Middle frontal gyrus (tissue), 1 donor: ENCODE measurements at regions not wholly inside any gene's neighbourhood (a gene's known extent, or its start where the extent isn't known, plus 50 kb on each side); places are given as distances from the start of the nearest gene placed in this dataset.
"Not testable (repeated sequence)": the region's sequence is repeated elsewhere in the genome, so short reads cannot be mapped to it uniquely, and the experiment has no call there.

Experiments used
- DNase-seq: peaks from one replicate; pipeline ENCODE4 v3.0.0-alpha.2; 2015; ENCODE audit warnings: low spot score; ENCODE audit errors: extremely low spot score

DNA sequence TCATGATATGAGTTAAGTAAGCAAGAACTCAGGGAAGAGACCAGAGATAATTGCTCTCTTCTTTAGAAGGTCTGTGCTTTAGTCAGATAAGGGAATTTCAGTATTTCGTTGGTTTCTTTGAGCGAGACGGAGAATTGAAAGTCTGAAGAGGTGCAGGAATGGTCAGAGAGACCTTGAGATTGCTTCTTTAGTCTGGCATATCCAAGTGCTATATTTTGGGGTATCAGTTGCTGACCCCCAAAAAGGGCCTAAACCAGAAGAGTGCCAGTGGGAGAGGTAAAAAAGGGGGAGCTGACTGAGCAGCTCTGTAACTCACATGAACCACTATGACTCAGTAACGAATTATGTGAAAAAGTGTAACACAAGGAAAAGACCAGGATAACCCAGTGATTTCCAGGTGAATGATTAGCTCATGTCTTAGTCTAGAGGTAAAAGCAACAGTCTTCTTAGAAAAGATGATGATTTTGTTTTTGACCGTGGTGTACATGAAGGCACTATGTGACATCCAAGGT is 932.9 kb downstream of the TDRD15 start:
- no peak for DNase-seq

DNA sequence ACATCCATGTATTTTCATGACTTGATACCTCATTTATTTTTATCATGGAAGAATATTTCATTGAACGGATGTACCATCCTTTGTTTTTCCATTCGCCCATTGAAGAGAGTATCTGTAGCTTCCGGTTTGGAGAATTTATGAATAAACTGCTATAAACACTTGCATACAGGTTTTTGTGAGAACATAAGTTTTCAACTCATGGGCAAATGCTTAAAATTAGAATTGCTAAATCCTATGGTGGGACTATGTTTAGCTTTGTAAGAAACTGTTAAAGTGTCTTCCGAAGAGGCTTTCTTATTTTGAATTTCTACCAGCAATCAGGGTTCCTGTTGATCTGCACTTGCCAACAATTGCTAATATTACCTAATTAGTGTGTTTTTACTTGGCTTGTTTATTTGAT is 938.9 kb downstream of the TDRD15 start:
- DNase-seq = no peak

DNA sequence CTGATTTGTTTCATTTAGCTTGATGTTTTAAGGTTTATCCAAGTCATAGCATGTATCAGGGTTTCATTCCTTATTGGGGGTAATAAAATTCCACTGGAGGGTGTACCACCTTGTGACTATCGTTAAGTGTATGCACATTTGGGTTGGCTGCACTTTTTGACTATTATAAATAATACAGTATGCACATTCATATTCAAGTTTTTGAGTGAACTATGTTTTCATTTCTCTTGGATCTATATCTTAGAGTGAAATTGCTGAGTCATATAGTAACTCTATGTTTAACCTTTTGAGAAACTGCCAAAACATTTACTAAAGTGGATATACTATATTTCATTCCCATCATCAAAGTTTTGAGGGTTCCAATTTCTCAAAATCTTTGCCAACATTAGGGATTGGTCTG is 952.7 kb downstream of the TDRD15 start:
- DNase-seq = no peak

DNA sequence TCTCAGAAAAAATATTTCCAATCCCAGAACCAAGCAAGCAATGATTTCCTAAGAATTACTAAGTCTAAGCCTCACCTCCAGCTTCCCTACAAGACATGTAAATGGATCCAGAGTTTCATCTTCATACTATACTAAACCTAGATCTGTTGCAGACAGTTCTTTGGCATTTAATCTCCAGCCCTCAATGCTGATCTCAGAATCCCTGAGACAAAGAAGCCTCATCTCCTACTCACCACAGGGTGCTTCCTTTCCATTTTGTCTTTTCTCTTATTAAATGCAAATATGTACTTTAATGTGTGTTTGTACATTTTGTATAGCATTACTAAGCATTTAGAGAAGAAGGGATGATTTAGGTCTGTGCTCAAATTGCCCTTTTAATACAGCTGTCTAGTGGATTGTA is 954.9 kb downstream of the TDRD15 start:
- no peak for DNase-seq

DNA sequence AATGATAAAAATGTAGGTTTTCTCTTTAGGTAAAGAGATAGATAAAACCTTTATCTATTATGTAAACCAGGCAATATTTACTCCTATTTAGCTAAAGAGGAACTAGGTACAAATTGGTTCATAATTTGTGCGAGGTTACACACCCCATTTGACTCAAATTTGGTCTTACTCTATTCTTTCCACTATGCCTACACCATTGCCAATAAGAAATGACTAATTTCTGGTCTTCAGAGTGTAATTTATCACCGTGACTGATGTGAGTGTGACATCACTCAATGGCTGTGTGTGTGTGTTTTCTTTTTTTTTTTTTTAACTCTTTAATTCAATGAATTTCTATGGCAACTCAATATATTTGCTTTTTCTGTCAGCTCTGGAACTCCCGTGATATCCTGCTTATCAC is 955.8 kb downstream of the TDRD15 start:
- no peak for DNase-seq

DNA sequence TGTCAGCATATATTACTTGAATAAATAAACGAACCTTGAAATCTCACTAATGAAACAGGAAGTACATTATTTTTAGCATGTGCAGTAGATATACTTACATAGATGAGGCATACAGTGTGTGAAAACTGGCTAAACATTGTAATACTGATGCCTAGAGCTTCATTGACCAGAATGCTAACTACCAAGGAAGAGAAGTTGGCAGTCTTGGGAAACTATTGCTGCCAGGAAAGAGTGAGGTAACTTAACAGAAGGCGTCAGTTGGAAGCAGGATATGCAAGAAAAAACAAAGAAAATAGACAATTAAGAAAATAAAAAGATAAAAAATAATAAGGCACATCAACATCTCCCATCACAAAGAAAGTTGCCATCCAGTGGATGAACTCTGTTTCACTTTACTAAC is 963.0 kb downstream of the TDRD15 start:
- no peak for DNase-seq

DNA sequence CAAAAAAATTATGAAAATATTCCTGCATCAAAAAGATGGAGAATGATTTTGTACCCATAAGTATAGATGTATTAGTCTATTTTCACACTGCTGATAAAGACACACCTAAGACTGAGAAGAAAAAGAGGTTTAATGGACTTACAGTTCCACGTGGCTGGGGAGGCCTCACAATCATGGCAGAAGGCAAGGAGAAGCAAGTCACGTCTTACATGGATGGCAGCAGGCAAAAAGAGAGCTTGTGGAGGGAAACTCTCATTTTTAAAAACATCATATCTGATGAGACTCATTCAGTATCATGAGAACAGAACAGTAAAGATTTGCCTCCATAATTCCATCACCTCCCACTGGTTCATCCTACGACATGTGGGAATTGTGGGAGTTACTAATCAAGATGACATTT is 979.8 kb downstream of the TDRD15 start:
- not testable (repeated sequence) for DNase-seq

DNA sequence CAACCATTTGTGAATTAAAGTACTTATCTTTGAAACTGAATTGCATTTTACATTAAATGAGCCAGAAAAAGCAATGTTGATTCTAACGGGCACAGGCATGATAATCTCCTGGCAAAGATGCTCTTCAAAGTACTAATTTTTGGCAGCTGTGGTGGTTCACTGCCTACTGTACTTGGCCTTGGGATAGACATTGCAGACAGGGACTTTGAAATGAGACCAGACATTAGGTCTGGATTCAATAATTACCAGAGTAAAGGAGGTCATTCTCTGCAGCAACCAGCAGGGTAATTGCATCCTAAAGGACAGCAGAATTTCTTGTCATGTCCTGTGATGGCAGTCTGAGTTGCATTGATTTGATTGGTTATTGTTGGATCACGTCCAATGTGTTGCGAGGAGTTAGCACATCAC is 986.5 kb downstream of the TDRD15 start:
- DNase-seq = no peak

DNA sequence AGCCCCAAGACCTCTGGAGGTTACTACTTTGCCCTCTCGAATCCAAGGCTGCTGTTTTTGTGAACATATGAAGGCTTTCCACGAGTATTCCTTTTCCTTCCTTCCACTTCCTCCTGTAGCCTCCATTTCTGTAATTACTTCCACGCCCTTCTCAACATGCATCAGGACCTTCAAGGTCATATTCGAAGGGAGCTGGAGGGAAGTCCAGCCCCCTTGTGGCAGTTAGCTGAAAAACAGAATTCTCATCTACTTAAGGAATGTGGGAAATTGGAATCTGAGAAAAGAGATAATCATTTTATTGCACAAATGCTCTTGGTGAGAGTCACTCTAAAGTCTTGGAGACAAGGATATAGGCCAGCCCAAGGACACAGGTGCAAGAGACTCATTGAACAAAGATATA is 1000.2 kb downstream of the TDRD15 start:
- no peak for DNase-seq

DNA sequence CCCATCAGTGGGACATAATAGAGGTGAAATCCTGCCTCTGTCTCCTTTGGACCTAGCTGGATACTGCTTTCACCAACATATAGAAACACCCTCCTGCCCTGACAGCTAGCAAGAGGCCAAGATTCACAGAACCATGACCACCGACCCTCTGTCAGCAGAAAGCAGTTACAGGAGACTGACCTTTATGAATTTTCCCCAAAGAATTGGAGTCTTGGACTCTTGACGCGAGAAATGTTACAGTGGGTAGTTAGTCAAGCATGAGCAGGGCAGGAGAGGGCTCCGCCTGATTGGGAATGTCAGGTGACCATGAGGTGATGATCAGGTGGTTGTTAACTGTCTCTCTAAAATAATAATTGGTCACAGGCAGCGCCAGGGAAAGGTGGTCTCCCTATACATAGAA is 1002.3 kb downstream of the TDRD15 start:
- no peak for DNase-seq

DNA sequence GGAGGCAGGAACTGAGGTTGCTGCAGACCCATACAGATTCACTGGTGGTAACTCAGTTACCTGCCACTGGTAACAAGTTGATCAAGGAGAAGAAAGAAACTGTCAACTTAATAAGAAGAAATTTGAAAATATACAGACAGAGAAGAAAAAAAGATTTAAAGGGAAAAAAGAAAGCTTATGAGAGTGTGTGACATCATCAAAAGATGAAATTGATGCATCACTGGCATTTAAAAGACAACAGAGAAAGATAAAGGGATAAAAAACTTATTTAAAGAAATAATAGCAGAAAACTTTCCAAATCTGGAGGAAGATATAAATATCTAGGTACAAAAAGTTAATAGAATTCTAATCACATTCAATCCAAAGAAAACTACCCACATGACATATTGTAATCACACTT is 1003.2 kb downstream of the TDRD15 start:
- no peak for DNase-seq

DNA sequence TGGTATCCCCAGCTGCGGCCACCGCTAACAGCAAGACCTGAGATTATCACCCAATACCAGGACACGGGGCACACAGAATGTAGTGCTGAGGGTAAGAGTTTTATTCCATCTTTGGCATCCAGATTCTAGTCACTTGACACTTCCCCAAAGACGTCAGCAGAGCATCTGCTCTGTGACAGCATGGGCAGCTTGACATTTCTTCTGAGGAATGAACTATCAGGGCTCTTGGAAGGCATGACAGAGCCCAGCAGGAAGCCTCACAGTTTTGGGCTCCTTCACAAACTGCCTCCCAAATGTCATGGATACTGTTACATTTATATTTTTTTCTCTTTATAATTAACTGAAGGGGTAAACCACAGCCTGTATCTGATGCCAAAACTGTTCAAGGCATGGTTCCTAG is 1010.7 kb downstream of the TDRD15 start:
- no peak for DNase-seq

DNA sequence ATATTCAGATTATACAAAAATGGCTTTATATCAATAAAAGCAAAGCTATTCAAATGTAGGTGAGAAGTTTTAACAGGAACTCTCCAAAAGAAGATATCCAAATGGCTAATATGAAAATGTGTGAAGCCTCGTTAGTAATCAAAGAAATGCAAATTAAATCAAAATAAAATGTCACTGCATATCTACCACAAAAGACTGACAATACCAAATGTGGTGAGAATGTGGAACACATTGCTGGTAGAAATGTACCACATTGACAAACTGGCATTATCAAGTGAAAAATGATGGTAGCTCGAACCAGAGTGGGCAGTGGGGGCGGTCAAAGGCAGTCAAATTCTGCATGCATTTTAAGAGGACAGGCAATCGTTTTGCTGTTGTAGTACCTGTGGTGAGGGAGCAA is 1012.7 kb downstream of the TDRD15 start:
- no peak for DNase-seq

DNA sequence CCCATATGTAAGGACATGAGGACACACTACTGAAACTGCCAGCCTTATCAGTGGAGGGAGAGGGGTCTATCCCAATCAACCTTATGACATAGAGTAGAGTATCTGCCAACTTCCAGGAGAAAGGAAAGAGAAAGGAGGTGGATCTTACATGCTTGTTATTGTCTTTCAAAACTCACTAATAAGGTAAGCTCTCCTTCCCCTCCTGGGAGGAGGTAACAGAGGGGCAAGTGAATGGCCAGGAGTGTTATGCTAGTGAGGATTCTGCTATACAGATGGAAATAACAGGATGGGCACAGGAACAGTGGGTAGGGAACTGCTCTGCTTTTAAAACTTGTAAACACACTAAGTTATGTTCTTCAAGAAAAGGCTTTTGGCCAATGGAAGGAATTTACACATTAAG is 1020.1 kb downstream of the TDRD15 start:
- no peak for DNase-seq

DNA sequence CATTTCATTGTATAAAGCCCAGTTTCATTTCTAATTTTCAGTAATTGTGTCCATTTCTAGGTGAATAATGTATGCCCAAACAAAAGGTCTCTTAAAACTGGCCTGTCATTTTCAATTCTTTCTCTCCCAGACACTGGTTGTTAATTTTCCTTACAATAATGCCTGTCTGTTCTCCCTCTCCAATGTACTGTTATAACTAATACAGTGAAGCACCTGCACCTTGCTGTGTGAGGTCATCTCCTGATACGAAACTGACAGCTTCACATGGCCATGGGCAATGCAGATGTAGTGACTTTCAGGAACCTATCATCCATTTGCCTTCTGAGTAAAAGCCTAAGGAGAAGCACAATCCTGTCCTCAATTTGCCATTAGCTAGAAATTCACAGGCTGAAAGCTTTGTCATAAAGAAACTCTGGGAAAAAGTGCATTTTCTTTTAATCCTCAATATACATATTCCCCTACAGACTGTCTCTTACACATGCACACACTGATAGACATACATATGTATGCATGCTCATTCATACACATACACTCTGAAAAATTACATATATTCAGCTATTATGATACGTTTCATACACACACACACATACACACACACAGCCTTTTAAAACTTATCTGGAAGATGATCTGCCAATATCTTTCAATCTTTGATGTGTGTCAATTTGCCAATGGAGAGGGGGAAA is 1030.3 kb downstream of the TDRD15 start:
- no peak for DNase-seq

DNA sequence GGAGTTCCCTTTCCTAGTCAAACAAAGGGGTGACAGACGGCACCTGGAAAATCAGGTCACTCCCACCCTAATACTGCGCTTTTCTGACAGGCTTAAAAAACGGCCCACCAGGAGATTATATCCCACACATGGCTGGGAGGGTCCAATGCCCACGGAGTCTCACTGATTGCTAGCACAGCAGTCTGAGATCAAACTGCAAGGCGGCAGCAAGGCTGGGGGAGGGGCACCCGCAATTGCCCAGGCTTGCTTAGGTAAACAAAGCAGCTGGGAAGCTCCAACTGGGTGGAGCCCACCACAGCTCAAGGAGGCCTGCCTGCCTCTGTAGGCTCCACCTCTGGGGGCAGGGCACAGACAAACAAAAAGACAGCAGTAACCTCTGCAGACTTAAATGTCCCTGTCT is 1032.9 kb downstream of the TDRD15 start:
- not testable (repeated sequence) for DNase-seq

DNA sequence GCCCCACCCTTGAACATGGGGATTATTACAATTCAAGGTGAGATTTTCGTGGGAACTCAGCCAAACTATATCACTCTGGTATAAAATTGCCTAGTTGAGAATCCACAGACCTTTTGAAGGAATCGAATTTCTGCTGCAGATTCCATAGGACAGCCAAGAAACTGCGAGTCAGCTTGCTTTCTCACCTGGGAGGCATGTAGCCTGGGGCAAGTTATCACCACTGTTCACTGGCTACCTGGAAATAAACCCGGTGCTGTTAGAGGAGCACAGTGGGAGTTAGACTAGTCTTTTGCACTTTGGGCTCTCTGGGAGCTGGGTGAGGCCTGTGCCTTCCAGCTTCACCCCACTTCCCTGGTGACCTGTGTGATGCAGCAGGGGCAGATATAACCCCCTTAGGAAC is 1043.5 kb downstream of the TDRD15 start:
- DNase-seq = no peak

DNA sequence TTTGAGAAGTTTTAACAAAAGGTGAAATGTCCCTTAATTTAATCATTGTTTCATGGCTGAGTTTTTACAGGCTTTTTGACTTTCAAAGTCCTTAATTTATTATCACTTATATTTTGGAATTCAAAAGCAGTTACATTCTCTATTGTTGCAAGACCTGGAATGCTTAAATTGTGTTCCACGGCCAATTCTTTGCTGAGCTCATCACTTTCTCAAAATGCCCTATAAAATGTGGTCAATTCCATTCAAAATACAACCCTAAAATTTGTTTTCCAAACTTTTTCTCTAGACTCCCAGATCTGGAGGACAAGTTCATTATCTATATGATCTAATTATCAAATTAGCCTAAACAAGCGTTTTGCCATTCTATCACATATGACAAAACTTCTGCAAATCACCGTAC is 1051.2 kb downstream of the TDRD15 start:
- no peak for DNase-seq

DNA sequence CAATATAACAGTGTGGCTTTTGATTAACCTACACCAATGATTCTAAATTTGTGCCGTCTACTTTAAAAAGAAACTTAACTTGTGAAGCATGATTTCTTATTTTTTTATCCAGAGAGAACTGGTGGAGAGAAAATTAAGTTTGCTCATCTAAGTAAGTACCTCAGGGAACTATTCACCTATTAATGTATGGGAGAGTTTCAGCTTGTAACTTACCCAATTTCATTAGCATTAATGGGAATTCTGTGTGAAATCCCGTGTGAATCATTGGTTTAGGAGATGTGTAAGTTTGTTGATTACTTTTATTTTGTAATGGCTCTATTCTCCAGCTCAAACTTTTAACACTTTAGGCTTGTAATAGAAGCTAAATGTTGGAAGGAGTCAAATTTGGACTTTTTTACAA is 1061.5 kb downstream of the TDRD15 start:
- no peak for DNase-seq

DNA sequence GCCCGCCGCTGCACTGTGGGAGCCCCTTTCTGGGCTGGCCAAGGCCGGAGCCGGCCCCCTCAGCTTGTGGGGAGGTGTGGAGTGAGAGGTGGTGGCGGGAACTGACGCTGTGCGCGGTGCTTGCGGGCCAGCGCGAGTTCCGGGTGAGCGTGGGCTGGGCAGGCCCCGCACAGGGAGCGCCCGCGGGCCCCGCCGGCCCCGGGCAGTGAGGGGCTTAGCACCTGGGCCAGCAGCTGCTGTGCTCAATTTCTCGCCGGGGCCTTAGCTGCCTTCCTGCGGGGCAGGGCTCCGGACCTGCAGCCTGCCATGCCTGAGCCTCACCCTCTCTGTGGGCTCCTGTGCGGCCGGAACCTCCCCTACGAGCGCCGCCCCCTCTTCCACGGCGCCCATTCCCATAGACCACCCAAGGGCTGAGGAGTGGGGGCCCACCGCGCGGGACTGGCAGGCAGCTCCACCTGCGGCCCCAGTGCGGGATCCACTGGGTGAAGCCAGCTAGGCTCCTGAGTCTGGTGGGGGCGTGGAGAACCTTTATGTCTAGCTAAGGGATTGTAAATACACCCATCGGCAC is 1062.6 kb downstream of the TDRD15 start:
- not testable (repeated sequence) for DNase-seq

DNA sequence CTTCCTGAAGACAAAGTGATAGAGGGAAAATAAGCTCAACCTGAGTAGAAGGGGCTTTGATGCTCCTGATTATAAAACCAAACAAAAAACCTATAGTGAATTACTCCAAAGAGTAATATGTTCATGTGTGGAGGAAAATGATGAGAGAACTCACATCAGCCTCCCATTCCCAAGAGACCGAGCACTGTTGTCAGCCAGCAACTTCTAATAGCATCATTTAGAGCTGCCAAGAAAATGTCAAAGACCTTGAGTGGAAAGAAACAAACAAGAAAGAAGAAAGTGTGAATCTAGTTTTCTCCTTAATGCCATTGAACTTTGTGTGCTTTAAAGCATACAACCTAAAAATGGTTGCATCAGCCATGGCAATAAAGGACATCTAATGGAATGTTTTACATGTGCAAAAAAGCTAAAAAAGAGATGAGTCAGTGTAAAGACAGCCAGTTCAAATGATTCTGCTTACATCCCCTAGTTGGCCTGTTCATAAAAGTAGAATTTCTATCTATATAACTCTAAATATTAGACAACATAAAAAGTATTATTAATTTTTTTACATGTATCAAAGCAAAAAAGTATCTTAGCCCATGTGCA is 1066.2 kb downstream of the TDRD15 start:
- no peak for DNase-seq

DNA sequence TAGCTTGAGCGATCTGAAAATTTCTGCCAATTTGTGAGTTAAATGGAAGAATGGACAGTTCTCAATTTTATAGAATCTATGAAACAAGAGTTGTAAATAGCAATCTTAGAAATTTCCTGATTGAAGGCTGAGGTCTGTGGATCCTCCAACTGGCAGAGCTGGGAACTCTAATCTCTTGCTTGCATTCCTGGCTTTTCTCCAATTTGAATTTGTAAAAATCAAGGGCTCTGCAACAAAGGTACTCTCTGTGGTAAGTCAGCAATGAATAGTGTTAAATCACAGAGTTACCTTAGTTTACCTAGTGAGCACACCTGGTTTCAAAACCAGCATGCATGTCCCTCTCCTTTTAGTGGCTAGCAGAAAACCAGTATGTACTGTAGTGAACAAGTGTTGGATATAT is 1070.5 kb downstream of the TDRD15 start:
- no peak for DNase-seq

DNA sequence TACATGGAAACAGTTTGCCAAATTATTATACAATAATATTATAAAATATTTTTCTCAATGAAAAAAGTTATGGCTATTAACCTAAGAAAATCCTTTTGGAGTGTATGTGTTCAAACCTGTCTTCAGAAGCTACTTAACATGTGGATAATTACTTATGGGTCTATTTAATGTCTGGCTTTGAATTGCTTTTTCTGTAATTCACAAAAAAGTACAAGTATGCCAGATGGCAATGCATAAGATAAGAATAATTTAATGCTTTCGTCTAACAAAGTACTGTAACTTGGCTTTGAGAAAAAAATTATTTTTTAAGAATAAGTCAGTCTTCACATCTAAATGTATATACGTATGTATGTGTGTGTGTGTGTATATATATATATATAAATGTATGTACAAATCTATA is 1073.0 kb downstream of the TDRD15 start:
- no peak for DNase-seq
